Mesendoderm (in vitro differentiated cells): ENCODE measurements at regions not wholly inside any gene's neighbourhood (a gene's known extent, or its start where the extent isn't known, plus 50 kb on each side); places are given as distances from the start of the nearest gene placed in this dataset.
"Not testable (repeated sequence)": the region's sequence is repeated elsewhere in the genome, so short reads cannot be mapped to it uniquely, and the experiment has no call there.

Experiments used
- DNase-seq: peaks from one replicate; pipeline ENCODE4 v3.0.0; 2013
- H2AK5ac ChIP-seq: 2 replicates; pipeline ENCODE4 v1.6.1; 2013; ENCODE audit warnings: low read length, inconsistent platforms
- H2BK120ac ChIP-seq: 2 replicates; pipeline ENCODE4 v1.6.1; 2013; ENCODE audit warnings: low read depth, mild to moderate bottlenecking, low read length, moderate library complexity, mixed read lengths
- H2BK15ac ChIP-seq: replicated peaks from 2 replicates; pipeline ENCODE4 v1.6.1; 2013; ENCODE audit warnings: low read depth, mild to moderate bottlenecking, moderate library complexity
- H2BK5ac ChIP-seq: 2 replicates; pipeline ENCODE4 v1.6.1; 2013; ENCODE audit warnings: low read length, inconsistent platforms
- H3K18ac ChIP-seq: 2 replicates; pipeline ENCODE4 v1.6.1; 2013; ENCODE audit warnings: mild to moderate bottlenecking, low read length, mixed read lengths
- H3K23ac ChIP-seq: one replicate; pipeline ENCODE4 v1.6.1; 2013; ENCODE audit warnings: low read length
- H3K27ac ChIP-seq: 2 replicates; pipeline ENCODE4 v1.5.1; 2013; ENCODE audit warnings: low read depth, mild to moderate bottlenecking, inconsistent platforms, low read length, moderate library complexity
- H3K27me3 ChIP-seq: 2 replicates; pipeline ENCODE4 v1.6.1; 2013; ENCODE audit warnings: low read length, control low read depth, mild to moderate bottlenecking, inconsistent platforms; ENCODE audit not compliant: insufficient read depth, poor library complexity
- H3K36me3 ChIP-seq: 2 replicates; pipeline ENCODE4 v1.6.1; 2013; ENCODE audit warnings: low read length, inconsistent platforms; ENCODE audit not compliant: control insufficient read depth, insufficient read depth
- H3K4ac ChIP-seq: one replicate; pipeline ENCODE4 v1.6.1; 2013; ENCODE audit warnings: low read depth, mild to moderate bottlenecking, low read length, moderate library complexity
- H3K4me1 ChIP-seq: 2 replicates; pipeline ENCODE4 v1.6.1; 2013; ENCODE audit warnings: low read depth, low read length, inconsistent platforms; ENCODE audit not compliant: control insufficient read depth
- H3K4me2 ChIP-seq: 2 replicates; pipeline ENCODE4 v1.6.1; 2013; ENCODE audit warnings: low read length
- H3K4me3 ChIP-seq: 2 replicates; pipeline ENCODE4 v1.5.1; 2013; ENCODE audit warnings: mild to moderate bottlenecking, low read length
- H3K56ac ChIP-seq: one replicate; pipeline ENCODE4 v1.6.1; 2013; ENCODE audit warnings: low read length
- H3K79me1 ChIP-seq: 2 replicates; pipeline ENCODE4 v1.6.1; 2013; ENCODE audit warnings: low read length, inconsistent platforms
- H3K79me2 ChIP-seq: 2 replicates; pipeline ENCODE4 v1.6.1; 2013; ENCODE audit warnings: mild to moderate bottlenecking, low read length; ENCODE audit not compliant: control insufficient read depth, insufficient read depth
- H3K9ac ChIP-seq: 2 replicates; pipeline ENCODE4 v1.6.1; 2013; ENCODE audit warnings: low read length, inconsistent platforms
- H4K5ac ChIP-seq: one replicate; pipeline ENCODE4 v1.6.1; 2013; ENCODE audit warnings: low read length
- H4K8ac ChIP-seq: one replicate; pipeline ENCODE4 v1.6.1; 2013; ENCODE audit warnings: low read depth, mild to moderate bottlenecking, control low read depth, low read length, moderate library complexity
- WGBS: extraction: QIAGEN DNeasy Blood & Tissue Kit; methylation state at CpG from one replicate; pipeline ENCODE4 v1.1.7; 2013; ENCODE audit warnings: low lambda C conversion rate, missing lambda C conversion rate; ENCODE audit not compliant: insufficient coverage; ENCODE audit errors: extremely low coverage; 5-methylcytosine and 5-hydroxymethylcytosine counted together

DNA sequence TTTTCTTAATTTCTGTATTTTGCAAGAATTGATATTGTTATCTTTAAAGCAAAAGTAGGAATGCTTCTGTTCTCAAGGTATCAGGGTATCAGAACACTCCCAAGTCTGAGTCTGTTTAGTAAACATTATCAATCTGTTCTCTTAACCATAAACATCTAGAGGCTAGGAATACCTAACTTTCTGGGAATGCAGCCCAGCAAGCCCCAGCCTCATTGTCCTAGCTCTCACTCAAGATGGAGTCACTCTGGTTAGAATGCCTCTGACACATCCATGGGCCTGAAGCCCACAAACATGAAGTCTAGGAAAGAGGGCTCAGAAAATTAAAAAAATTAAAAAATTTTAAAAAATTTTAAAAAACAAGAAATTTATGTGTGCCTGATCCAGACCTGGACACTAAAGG lies 315.1 kb upstream of the DKK2 start:
- no peak overlapping the region for H3K56ac ChIP-seq
- H3K23ac ChIP-seq: no peak overlapping the region
- H2BK120ac ChIP-seq: no peak overlapping the region
- no peak overlapping the region for H4K8ac ChIP-seq
- no peak overlapping the region for H3K9ac ChIP-seq
- no peak overlapping the region for H2BK15ac ChIP-seq
- no peak overlapping the region for H3K4me3 ChIP-seq
- no peaks in the 10 kb centered on the region for H3K79me2 ChIP-seq
- no peak for DNase-seq
- H2BK5ac ChIP-seq: no peak overlapping the region
- no peak overlapping the region for H3K4me2 ChIP-seq
- no peak overlapping the region for H3K4ac ChIP-seq
- H3K36me3 ChIP-seq: no peaks in the 10 kb centered on the region
- H4K5ac ChIP-seq: no peak overlapping the region
- H3K4me1 ChIP-seq: peaks cover 2% of the 10 kb centered on the region
- H2AK5ac ChIP-seq: no peak overlapping the region
- no peak overlapping the region for H3K18ac ChIP-seq
- H3K27ac ChIP-seq: no peak overlapping the region
- H3K27me3 ChIP-seq: no peaks in the 10 kb centered on the region
- no peaks in the 10 kb centered on the region for H3K79me1 ChIP-seq

DNA sequence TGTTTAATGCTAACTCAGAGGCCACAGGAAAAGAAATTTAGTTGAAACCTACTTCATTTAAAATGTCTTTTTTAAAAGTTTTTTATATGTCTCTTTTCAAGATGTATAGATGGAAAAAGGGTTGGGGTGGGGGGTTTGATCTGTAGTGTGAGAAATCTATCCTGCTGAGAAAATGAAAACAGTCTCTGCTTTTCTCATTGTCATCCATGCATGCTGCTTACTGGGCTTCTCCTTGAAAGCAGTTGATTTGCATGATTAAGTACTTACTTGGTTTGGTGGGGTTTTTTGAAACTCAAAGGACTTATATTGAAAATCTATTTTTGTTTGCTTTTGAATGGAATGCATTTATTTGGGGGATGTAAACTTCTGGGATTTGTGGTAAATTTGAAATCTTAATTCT lies 313.6 kb upstream of the DKK2 start:
- no peak overlapping the region for H4K8ac ChIP-seq
- DNase-seq: peak; percentile 50
- H3K23ac ChIP-seq: no peak overlapping the region
- no peaks in the 10 kb centered on the region for H3K79me1 ChIP-seq
- no peak overlapping the region for H2BK5ac ChIP-seq
- no peak overlapping the region for H3K18ac ChIP-seq
- no peak overlapping the region for H4K5ac ChIP-seq
- H3K27ac ChIP-seq: peak overlapping the region; percentile 48
- no peaks in the 10 kb centered on the region for H3K27me3 ChIP-seq
- no peak overlapping the region for H3K4me2 ChIP-seq
- no peak overlapping the region for H3K56ac ChIP-seq
- H3K9ac ChIP-seq: no peak overlapping the region
- H2BK120ac ChIP-seq: no peak overlapping the region
- no peaks in the 10 kb centered on the region for H3K36me3 ChIP-seq
- no peak overlapping the region for H3K4me3 ChIP-seq
- peaks cover 2% of the 10 kb centered on the region for H3K4me1 ChIP-seq
- H2BK15ac ChIP-seq: no peak overlapping the region
- H3K79me2 ChIP-seq: no peaks in the 10 kb centered on the region
- no peak overlapping the region for H2AK5ac ChIP-seq
- no peak overlapping the region for H3K4ac ChIP-seq

DNA sequence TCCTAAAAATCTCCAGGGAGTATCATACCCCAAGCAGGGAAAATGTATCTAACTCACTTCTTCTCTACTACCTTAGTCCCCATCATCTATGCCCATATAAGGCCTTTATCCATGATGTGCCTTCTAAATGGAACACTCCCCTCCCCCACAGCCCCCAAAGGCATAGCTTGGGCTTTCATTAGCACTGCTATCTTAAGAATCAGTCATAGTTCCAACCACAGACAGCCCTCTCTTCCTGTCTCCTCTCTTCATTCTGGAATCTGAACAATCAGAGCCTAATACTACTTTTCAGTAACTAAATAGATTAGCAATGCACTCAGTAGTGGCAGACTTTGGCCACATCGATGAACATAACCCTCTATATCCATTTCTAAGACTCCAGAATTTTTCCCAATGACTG lies 313.2 kb upstream of the DKK2 start:
- Histone ChIP-seq H3K79me2 (no peaks in the 10 kb centered on the region), H3K4me3 (no peak overlapping the region), H3K4me1 (peaks cover 2% of the 10 kb centered on the region), H4K5ac (no peak overlapping the region), H3K27ac (peak overlapping the region; percentile 48), H3K4me2 (no peak overlapping the region), H2BK120ac (no peak overlapping the region), H3K79me1 (no peaks in the 10 kb centered on the region), H3K23ac (no peak overlapping the region), H2AK5ac (no peak overlapping the region), H4K8ac (no peak overlapping the region), H2BK15ac (no peak overlapping the region), H3K9ac (no peak overlapping the region), H3K36me3 (no peaks in the 10 kb centered on the region), H3K56ac (no peak overlapping the region), H3K18ac (no peak overlapping the region), H2BK5ac (no peak overlapping the region), H3K27me3 (no peaks in the 10 kb centered on the region), H3K4ac (no peak overlapping the region)
- DNase-seq: peak; percentile 90
- WGBS: no CpG with 5 or more reads among the region's 1 CpG

DNA sequence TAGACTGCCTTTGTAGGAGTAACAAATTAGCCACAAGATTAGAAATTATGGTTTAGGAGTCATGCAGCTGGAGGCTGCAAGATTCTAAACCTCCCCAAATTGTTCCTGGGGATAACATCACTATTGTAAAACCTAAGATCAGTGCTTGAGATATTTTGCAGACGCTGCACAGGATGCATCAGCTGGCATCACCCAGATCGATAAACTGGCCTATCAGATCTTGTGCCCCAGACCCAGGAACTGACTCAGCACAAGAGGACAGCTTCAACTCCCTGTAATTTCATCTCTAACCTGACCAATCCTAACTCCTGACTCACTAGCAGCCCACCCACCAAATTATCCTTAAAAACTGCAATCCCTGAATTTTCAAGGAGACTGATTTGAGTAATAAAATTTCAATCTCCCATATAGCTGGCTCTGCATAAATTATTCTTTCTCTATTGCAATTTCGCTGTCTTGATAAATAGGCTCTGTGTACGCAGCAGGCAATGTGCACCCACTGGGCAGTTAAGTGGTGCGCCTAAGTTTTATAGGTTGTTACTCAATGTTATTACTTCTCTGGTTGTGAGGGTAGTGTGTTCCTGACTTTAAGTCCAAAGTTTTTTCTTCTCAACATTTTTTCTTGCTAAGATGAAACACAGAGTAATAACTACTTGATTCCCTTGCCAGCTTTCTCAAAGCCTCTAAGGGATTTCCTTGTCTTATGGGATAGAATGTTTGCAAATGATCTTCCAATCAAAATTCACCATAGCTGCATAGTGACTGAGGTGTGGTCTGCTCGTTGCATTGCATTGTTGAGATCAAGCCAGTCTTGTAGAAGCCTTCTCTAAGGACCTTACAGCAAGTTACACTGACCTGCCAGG lies 312.3 kb upstream of the DKK2 start:
- H3K4me1 ChIP-seq: peaks cover 2% of the 10 kb centered on the region

DNA sequence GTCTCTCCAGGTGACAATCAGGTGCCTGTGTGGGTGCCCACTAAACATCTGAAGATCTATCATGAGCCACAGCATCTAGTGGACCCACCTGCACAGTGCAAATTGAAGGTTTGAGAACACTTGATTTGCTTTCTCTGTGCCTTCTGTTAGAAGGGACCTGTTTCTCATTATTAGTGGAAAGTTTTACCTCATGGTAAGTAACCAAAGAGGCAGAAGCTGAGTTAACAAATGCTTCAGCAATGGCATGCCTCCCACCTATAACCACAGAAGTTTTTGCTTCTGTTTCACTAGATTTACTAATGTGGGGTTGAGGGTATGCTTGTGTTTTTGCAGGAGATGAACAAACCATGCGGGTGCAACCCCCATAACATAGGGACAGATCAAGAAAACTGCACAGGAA lies 297.4 kb upstream of the DKK2 start:
- no peaks in the 10 kb centered on the region for H3K79me1 ChIP-seq
- WGBS: no CpG with 5 or more reads among the region's 1 CpG

More for the DNA sequence above, 312.3 kb upstream of the DKK2 start:
- no peak overlapping the region for H4K8ac ChIP-seq
- H3K4me3 ChIP-seq: no peak overlapping the region
- peak; percentile 22 for DNase-seq
- H2BK5ac ChIP-seq: no peak overlapping the region
- no peaks in the 10 kb centered on the region for H3K27me3 ChIP-seq
- WGBS: no CpG with 5 or more reads among the region's 6 CpGs
- H4K5ac ChIP-seq: no peak overlapping the region
- H2AK5ac ChIP-seq: no peak overlapping the region
- no peaks in the 10 kb centered on the region for H3K79me2 ChIP-seq
- no peak overlapping the region for H2BK120ac ChIP-seq
- no peak overlapping the region for H3K4me2 ChIP-seq
- no peak overlapping the region for H3K56ac ChIP-seq
- peak overlapping the region; percentile 39 for H3K18ac ChIP-seq
- no peak overlapping the region for H3K23ac ChIP-seq
- no peaks in the 10 kb centered on the region for H3K36me3 ChIP-seq
- H3K27ac ChIP-seq: no peak overlapping the region
- peak overlapping the region; percentile 57 for H2BK15ac ChIP-seq
- H3K9ac ChIP-seq: no peak overlapping the region
- no peaks in the 10 kb centered on the region for H3K79me1 ChIP-seq
- no peak overlapping the region for H3K4ac ChIP-seq

GRCh38 chr4:107332656-107333055 lies 296.5 kb upstream of the DKK2 start:
- H3K4me1 ChIP-seq, H2BK5ac ChIP-seq, H4K8ac ChIP-seq, DNase-seq, H3K79me2 ChIP-seq, H3K36me3 ChIP-seq, H3K79me1 ChIP-seq, H2BK120ac ChIP-seq, H3K9ac ChIP-seq, H3K4ac ChIP-seq, H3K18ac ChIP-seq, H3K56ac ChIP-seq, H3K27ac ChIP-seq, H4K5ac ChIP-seq, H3K23ac ChIP-seq, H3K4me2 ChIP-seq, H2BK15ac ChIP-seq, H3K4me3 ChIP-seq, H3K27me3 ChIP-seq, H2AK5ac ChIP-seq: not testable (repeated sequence)
- no CpG with 5 or more reads among the region's 1 CpG for WGBS

More for the DNA sequence above, 297.4 kb upstream of the DKK2 start:
- no peaks in the 10 kb centered on the region for H3K4me1 ChIP-seq
- no peak overlapping the region for H4K5ac ChIP-seq
- no peaks in the 10 kb centered on the region for H3K27me3 ChIP-seq
- no peak overlapping the region for H3K27ac ChIP-seq
- H3K18ac ChIP-seq: no peak overlapping the region
- no peak overlapping the region for H3K4ac ChIP-seq
- no peak overlapping the region for H4K8ac ChIP-seq
- H3K56ac ChIP-seq: no peak overlapping the region
- H3K79me2 ChIP-seq: no peaks in the 10 kb centered on the region
- H3K36me3 ChIP-seq: no peaks in the 10 kb centered on the region
- H2BK120ac ChIP-seq: no peak overlapping the region
- H2BK5ac ChIP-seq: no peak overlapping the region
- H3K23ac ChIP-seq: no peak overlapping the region
- H2BK15ac ChIP-seq: no peak overlapping the region
- DNase-seq: no peak
- no peak overlapping the region for H3K4me3 ChIP-seq
- no peak overlapping the region for H3K4me2 ChIP-seq
- no peak overlapping the region for H2AK5ac ChIP-seq
- no peak overlapping the region for H3K9ac ChIP-seq
